NCI-H524 treated with DMSO at 0.1 percent for 48 hours (cell line): ENCODE measurements at regions not wholly inside any gene's neighbourhood (a gene's known extent, or its start where the extent isn't known, plus 50 kb on each side); places are given as distances from the start of the nearest gene placed in this dataset.
A peak's percentile ranks its signal among the peaks of the same experiment; 100 is the strongest.
"Not testable (repeated sequence)": the region's sequence is repeated elsewhere in the genome, so short reads cannot be mapped to it uniquely, and the experiment has no call there.

Experiments used
- DNase-seq: peaks from one replicate; lab custom pipeline; 2025; lab: John Stamatoyannopoulos, UW

GRCh38 chr3:104004956-104005355 is 1361.8 kb upstream of the ALCAM start:
- no peak for DNase-seq

- DNase-seq = no peak
These were observed 1360.9 kb upstream of the ALCAM start for GRCh38 chr3:104005815-104006214.

- DNase-seq = no peak
These were observed 1348.2 kb upstream of the ALCAM start for GRCh38 chr3:104018541-104018940.

GRCh38 chr3:104031598-104031997 is 1335.1 kb upstream of the ALCAM start:
- no peak for DNase-seq

GRCh38 chr3:104032283-104032682 is 1334.4 kb upstream of the ALCAM start:
- DNase-seq = no peak

- DNase-seq = no peak
These were observed 1325.8 kb upstream of the ALCAM start for GRCh38 chr3:104040896-104041295.

- not testable (repeated sequence) for DNase-seq
These were observed 1323.6 kb upstream of the ALCAM start for GRCh38 chr3:104043001-104043543.

GRCh38 chr3:104044002-104044401 is 1322.7 kb upstream of the ALCAM start:
- no peak for DNase-seq

GRCh38 chr3:104066658-104067057 is 1300.1 kb upstream of the ALCAM start:
- no peak for DNase-seq

GRCh38 chr3:104069114-104069513 is 1297.6 kb upstream of the ALCAM start:
- DNase-seq = no peak

- no peak for DNase-seq
These were observed 1295.8 kb upstream of the ALCAM start for GRCh38 chr3:104070906-104071305.

- DNase-seq = peak; percentile 99
These were observed 1286.6 kb upstream of the ALCAM start for GRCh38 chr3:104080088-104080626.

GRCh38 chr3:104088738-104089137 is 1278.0 kb upstream of the ALCAM start:
- no peak for DNase-seq

- DNase-seq = not testable (repeated sequence)
These were observed 1276.7 kb upstream of the ALCAM start for GRCh38 chr3:104089987-104090386.

- no peak for DNase-seq
These were observed 1265.0 kb upstream of the ALCAM start for GRCh38 chr3:104101736-104102135.

GRCh38 chr3:104102386-104102785 is 1264.3 kb upstream of the ALCAM start:
- DNase-seq = peak; percentile 32

GRCh38 chr3:104106276-104106675 is 1260.4 kb upstream of the ALCAM start:
- DNase-seq = no peak

GRCh38 chr3:104108522-104108921 is 1258.2 kb upstream of the ALCAM start:
- DNase-seq = no peak

- no peak for DNase-seq
These were observed 1240.2 kb upstream of the ALCAM start for GRCh38 chr3:104126463-104126862.

- no peak for DNase-seq
These were observed 1239.7 kb upstream of the ALCAM start for GRCh38 chr3:104126864-104127553.

- no peak for DNase-seq
These were observed 1238.9 kb upstream of the ALCAM start for GRCh38 chr3:104127830-104128229.

- no peak for DNase-seq
These were observed 1233.9 kb upstream of the ALCAM start for GRCh38 chr3:104132566-104133403.

- DNase-seq = no peak
These were observed 1233.1 kb upstream of the ALCAM start for GRCh38 chr3:104133630-104134029.
